ENCODE measurements at regions not wholly inside any gene's neighbourhood (a gene's known extent, or its start where the extent isn't known, plus 50 kb on each side); places are given as distances from the start of the nearest gene placed in this dataset.

GRCh38 chr7:83732305-83732704, 83.4 kb upstream of the SEMA3E start:
- TF ChIP-seq, protein P1, sequence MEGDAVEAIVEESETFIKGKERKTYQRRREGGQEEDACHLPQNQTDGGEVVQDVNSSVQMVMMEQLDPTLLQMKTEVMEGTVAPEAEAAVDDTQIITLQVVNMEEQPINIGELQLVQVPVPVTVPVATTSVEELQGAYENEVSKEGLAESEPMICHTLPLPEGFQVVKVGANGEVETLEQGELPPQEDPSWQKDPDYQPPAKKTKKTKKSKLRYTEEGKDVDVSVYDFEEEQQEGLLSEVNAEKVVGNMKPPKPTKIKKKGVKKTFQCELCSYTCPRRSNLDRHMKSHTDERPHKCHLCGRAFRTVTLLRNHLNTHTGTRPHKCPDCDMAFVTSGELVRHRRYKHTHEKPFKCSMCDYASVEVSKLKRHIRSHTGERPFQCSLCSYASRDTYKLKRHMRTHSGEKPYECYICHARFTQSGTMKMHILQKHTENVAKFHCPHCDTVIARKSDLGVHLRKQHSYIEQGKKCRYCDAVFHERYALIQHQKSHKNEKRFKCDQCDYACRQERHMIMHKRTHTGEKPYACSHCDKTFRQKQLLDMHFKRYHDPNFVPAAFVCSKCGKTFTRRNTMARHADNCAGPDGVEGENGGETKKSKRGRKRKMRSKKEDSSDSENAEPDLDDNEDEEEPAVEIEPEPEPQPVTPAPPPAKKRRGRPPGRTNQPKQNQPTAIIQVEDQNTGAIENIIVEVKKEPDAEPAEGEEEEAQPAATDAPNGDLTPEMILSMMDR (IDR thresholded peaks at IDR 0.05; ENCODE audit: low read length) = no peak
- no peak for TF ChIP-seq EZH2 (optimal IDR thresholded peaks at IDR 0.05; ENCODE audit: low read depth, low read length)

Data from MM.1S (cell line).